ENCODE measurements at regions not wholly inside any gene's neighbourhood (a gene's known extent, or its start where the extent isn't known, plus 50 kb on each side); places are given as distances from the start of the nearest gene placed in this dataset.

- no peaks in the 10 kb centered on the region for H3K36me3 ChIP-seq (replicated peaks in 1 of 2; ENCODE audit: control insufficient read depth in 1 of 2, insufficient read depth in 2 of 2, low read length in 2 of 2)
- H3K79me2 ChIP-seq (ENCODE audit: insufficient read depth, low read length): no peaks in the 10 kb centered on the region
- no TSS peak for BruUV-seq (replicated peaks)
- ChIA-PET POLR2A (no interaction called here), CTCF (ENCODE audit: low intra/inter-chr PET ratio, low total read pairs) (no interaction called here)
- intact Hi-C loops (cut with micrococcal nuclease; ENCODE audit: unreplicated experiment): loop anchor here (10.0 kb wide), 1 partner anchor 680 kb away; no protein-coding TSS in a partner anchor
- no peak overlapping the region for H2AFZ ChIP-seq (ENCODE audit: low read length)
- H4K20me1 ChIP-seq (ENCODE audit: insufficient read depth, low read length): no peaks in the 10 kb centered on the region
- H3K27ac ChIP-seq (ENCODE audit: extremely low read length, insufficient read depth, low read length): no peak overlapping the region
- no peak overlapping the region for H3K4me3 ChIP-seq (replicated peaks in 1 of 3; ENCODE audit: insufficient read depth in 1 of 3, low read depth in 2 of 3, low read length in 3 of 3)
- H3K9me3 ChIP-seq (ENCODE audit: low read length): no peaks in the 10 kb centered on the region
- TF ChIP-seq RCOR2 (CRISPR knock-in tag; IDR thresholded peaks at IDR 0.05): no peak
- TF ChIP-seq ETS1 (CRISPR knock-in tag; IDR thresholded peaks at IDR 0.05): no peak
- no peak for TF ChIP-seq ZNF33B (CRISPR knock-in tag; IDR thresholded peaks at IDR 0.05)
- no peak for TF ChIP-seq ZMYM3 (CRISPR knock-in tag; IDR thresholded peaks at IDR 0.05)
- TF ChIP-seq ZNF546 (CRISPR knock-in tag; conservative IDR thresholded peaks at IDR 0.05): no peak
- no peak for TF ChIP-seq ZNF329 (CRISPR knock-in tag; IDR thresholded peaks at IDR 0.05; ENCODE audit: low read depth)
- no peak for TF ChIP-seq SP1 (IDR thresholded peaks at IDR 0.05)
- no peak for TF ChIP-seq SP1 (CRISPR knock-in tag; IDR thresholded peaks at IDR 0.05)
- no peak for TF ChIP-seq ZNF12 (CRISPR knock-in tag; IDR thresholded peaks at IDR 0.05)
- TF ChIP-seq HIC2 (CRISPR knock-in tag; IDR thresholded peaks at IDR 0.05; ENCODE audit: low read depth): no peak
- no peak for TF ChIP-seq ZBTB1 (CRISPR knock-in tag; IDR thresholded peaks at IDR 0.05; ENCODE audit: borderline replicate concordance)
- no peak for TF ChIP-seq ZBTB34 (CRISPR knock-in tag; IDR thresholded peaks at IDR 0.05)
- no peaks in the 10 kb centered on the region for H3K4me1 ChIP-seq (ENCODE audit: insufficient read depth, low read length)
- in situ Hi-C loops (cut with HindIII; ENCODE audit: extremely low pct_ligation_motif_present, low pct_unique_long_range_greater_than_20kb): no loop called here
- no peak for ATAC-seq
- H3K27me3 ChIP-seq (ENCODE audit: control insufficient read depth in 1 of 2, insufficient read depth in 2 of 2, low read length in 2 of 2): peaks cover 0 to 35% of the 10 kb centered on the region in 2 experiments; a peak in 2 of 5 replicates
- DNase-seq (ENCODE audit: low spot score): no peak
- no peak for FAIRE-seq
- WGBS (ENCODE audit: low lambda C conversion rate): 5% methylated on average over 10 of the region's 10 CpGs
- H3K4me2 ChIP-seq (ENCODE audit: low read depth, low read length): no peak overlapping the region
- no peak overlapping the region for H3K9ac ChIP-seq (ENCODE audit: insufficient read depth, low read depth, low read length)
Measured at GRCh38 chr2:176464886-176465564, 195.8 kb downstream of the MTX2 start.

Data from HepG2 (cell line).